DMS114 treated with DMSO at 0.1 percent for 48 hours (cell line): ENCODE measurements at regions not wholly inside any gene's neighbourhood (a gene's known extent, or its start where the extent isn't known, plus 50 kb on each side); places are given as distances from the start of the nearest gene placed in this dataset.
"Not testable (repeated sequence)": the region's sequence is repeated elsewhere in the genome, so short reads cannot be mapped to it uniquely, and the experiment has no call there.

ENCODE experiments used
- DNase-seq: peaks from one replicate; lab custom pipeline; 2025; ENCODE audit not compliant: unreplicated experiment; lab: John Stamatoyannopoulos, UW

DNA sequence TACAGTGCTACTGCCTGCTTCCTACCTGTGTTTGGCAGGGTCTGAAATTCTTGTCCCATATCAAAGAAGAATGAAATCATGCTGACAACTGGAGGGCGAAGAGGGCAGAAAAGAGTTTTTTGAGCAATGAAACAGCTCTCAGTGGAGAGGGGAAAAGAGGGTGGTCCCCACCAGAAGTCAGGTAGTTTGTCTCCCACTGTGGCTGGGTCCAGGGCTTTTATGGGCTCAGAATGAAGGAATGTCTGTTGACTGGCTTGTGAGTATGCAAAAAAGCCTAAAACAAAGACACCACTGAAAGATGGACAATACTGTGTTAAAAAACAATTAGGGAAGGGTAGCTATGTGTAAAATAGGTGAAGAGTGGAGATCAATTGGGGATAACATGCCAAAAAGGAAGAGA is 115.0 kb downstream of the ADAM29 start:
- no peak for DNase-seq

DNA sequence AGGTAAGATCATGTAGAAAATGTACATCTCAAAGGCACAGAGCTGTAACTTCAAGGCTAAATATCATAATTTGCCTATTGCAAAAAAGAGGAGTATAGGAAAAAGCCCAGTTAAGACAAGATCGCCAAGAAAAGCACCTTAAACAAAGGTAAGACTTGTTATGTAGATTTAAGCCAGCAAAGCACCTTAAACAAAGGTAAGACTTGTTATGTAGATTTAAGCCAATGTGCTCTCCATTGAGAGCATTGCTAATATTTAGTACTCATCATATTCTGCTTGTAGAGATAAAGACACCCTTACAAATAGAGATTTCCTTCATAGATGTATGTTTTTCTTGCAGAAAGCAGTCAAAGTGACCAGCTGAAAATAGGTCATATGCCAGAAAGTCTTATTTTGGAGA is 115.8 kb downstream of the ADAM29 start:
- DNase-seq, result no peak

DNA sequence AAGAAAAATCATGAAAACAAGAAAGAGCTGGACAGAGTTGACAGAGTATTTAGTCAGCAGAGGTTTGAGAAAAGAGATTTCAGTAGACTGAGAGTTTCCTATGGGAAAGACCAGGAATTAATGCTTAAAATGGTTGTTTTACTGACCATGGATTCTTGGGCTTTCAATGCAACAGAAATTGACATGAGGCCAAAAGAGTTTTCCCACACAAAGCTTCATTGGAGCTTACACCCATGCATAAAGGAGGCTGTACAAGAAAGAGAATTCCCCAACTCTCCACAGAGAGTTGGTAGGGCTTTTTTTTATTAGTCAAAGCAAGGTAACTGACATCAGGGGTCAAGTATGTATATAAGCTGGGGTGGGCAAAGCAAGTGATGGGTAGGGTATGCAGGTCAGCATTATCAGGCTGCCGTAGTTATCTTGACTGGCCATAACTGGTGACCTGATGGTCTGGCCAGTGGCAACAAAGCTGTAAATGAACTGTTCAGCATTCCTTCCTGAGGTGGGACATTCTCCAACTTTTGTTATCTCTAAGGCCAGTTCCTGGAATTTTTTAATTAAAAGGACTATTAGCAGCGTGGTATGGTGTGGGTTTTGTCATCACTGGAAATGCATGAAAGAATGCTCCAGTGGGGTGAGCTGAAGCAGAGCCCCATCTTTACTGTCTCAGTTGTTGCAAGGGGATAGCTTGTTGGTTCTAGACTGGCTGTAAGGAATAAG is 117.0 kb downstream of the ADAM29 start:
- no peak for DNase-seq

DNA sequence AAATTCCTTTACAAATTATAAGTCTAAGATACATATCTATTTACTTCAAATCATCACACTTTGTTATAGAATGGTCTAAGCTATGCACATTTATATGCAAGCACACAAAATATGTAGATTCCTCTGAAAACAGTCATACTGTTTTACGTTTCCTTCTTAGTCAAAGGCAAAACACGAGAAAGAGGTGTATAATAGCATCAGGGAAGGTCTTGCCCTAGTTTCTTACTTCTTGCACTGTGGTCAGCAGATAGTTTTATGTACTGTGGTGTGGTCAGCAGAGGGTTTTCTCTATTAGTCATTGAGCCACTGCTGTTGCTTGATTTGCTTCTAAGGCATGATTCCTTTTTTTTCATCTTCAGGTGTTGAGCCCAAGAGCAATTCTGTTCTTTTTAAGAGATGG is 117.7 kb downstream of the ADAM29 start:
- DNase-seq, result no peak

DNA sequence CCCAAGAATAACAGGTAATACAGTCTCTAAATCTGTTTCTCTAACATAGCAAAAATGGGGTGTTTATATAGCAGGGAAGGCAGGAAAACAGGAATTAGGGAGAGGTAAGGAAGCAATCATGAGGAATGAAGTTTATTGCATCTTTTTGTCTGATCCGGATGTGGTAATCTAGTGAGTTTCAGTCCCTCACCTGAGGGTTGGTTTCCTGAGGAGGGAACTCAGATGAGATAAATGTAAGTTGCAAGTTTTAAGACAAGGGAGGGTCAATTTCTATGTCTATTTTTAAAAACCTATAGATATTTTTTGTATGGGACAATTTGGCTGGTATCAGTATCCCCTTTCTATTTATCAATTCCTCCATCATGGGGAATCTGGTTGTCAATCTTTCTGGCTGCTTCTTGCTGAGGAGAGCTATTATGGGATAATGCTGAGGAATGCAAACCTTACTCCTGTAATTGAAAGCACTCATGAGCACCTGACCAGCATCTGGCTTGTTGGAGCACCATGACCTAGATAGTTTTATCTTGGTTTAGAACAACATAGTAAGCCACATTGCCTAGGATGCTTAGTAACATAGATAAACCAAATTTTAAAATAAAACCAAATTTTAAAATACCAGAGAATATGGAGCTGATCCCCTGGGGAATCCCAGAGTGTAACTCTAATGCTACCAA is 130.1 kb downstream of the ADAM29 start:
- DNase-seq, result no peak

DNA sequence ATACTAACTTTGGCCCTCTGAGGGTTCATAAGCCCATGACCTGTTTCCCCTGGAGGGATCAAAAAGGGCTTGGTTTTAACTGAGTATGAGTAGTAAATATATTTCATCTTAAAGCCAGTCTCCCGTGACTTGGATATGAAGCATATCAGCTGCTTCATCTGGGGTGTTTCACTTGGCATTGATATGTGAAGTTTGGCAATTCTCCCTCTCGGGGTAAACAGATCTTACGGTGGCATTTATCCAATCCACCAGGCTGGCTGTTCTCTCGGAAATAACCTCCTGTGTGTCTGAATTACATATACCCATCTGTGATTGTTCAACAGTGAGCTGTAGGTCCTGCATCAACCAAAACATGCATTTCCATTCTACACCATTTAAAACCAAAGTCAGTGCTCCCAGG is 130.7 kb downstream of the ADAM29 start:
- no peak for DNase-seq

DNA sequence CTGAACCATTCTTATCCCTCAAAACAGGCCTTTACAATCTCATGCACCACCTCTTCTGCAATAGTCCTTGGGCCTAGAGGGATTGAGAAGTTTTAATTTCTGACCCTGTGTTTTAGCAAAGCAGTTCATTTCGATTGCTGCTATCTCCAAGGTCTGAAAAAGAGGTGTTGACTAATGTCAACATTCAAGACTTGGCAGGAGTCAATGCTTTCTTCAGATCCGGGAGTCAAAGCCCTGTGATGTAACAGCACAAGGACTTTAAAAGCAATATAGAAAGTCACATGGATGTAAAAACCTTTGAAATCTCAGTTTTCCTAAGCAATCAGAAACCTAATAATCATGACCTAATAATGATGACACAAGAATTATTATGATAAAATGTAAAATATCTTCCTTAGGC is 133.8 kb downstream of the ADAM29 start:
- DNase-seq, result no peak

DNA sequence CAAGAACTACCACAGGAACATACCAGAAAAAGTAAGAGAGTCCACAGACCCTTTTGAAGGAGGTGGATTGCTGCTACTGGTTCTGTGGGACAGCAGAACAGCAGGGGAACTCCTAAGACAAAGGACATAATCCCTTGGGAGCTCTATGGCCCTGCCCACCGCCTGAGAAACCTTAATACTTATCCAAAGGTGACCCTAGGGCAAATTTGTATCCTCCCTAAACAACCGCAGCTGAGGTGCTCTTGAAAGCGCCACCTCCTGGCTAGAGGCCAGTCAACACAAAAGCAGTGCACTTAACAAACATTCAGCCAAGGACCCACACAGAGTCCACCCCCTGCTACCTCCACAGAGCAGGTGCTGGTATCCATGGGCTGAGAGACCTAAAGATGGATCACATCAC is 136.8 kb downstream of the ADAM29 start:
- DNase-seq, result no peak

DNA sequence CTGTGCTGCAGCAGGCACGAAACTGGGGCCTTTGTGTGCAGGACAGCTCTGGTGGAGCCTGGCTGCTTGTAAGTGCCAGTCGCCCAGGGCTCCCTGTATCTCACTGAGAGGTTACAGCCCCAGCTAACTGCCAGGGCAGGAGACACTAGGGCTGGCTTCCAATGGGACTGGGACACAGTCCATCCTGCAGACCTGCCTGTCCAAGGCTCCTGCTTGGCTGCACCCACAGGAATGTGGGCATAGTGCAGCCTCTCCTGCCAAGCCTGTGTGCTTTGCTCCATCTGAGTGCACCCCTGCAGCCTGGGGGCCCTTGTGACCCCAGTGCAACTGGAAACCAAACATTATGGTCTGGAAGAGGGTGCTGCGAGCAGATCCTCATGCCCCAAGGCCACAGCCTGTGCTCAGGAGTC is 144.0 kb downstream of the ADAM29 start:
- DNase-seq, result no peak

DNA sequence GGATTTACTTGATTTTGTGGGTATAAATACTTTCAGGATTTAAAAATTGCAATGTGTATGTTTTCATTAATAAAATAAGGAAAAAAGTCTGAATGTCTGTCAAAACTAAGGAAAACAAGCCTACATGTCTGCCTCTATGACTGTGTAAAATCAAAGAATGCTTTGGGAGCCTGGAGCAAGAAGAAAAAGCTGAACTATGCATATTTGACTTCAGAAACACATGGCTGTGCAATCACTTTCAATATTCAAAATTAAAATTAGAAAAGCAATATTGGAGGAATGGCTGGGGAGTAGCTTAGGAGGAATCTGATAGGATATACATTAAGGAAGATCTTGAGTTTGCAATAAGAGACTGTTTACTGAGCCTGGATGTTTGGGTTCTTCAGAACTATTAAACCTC is 147.1 kb downstream of the ADAM29 start:
- DNase-seq, result no peak

DNA sequence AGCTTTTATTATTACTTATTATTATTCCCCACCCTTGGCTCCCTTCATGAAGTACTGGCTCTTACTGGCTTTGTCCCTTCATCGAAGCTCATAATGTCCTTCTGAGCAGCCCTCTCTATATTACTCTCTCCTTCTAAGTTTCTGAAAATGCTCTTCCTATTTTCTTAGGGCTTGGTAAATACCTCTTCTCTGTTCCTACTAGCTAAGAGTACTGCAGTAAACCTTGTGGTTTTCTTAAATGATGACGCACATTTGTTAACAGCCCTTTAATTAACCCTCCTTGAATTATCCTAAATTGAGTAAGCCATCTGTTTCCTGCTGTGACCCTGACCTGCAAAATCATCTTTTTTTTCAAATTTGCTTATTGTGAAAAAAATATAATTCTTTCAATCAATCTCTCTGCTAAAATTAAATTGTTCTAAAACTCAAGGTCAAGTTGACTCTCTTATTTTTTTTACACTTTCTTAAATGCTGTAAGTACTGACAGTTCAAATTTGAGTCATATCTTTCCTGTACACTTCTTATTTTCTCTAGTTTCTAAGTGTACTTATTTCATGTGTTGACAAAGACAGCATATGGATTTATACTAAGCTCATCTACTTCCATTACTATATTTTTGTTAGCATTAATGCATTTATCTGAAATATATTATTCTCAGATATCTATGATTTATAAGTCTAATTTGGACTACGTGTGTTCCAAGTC is 148.9 kb downstream of the ADAM29 start:
- no peak for DNase-seq

DNA sequence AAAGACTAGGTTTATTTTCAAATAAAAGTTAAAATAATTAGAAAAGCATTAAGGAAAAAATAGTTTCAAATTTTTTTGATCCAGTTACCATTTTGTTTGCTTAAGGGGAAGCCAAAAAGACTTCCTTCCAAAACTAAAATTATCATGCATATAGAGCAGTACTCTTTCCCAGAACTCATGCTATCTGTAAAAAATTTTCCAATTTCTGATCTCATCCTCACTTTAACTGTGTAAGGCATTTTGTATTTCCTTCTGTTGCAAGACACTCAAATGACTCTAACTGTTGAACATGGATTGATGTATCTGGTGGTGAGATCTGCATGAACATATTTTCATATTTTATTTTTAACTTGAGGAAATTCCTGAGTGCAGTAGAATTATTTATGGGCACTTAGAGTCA is 150.1 kb downstream of the ADAM29 start:
- no peak for DNase-seq

DNA sequence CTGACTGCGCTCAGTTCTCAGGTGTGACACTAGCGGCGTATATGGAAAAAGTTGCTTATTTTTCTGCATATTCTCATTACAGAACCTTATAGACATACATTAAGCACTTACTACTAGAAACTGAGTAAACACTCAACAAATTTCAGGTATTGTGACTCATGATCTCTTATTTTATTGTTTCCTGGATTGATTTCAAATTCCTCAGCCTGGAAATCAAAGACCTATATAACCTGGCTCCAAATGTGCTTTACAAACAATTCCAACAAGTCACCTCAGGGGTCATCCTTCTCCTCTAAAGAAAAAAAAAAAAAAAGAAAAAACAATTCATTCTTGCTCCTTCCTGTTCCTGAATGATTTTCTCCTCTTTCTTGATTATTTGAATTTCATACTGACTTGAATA is 152.3 kb downstream of the ADAM29 start:
- DNase-seq, result no peak

DNA sequence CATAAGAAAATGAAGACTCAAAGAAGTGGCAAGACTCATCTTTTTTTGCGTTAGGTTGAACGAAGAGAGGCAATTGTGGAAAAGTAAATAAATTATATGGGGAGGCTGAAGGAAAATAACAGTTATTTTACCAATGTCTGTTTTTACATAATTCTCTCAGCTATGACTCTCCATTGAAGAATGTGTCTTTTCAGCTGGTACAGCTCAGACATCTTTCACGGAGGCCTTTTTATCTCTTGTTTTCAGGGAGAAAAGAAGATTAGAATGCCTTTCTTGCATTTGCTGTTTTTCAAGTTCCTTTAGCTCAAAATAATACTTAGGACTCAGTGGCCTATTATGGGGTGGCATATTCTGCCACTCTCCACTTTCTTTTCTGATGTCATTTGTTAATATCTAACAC is 153.0 kb downstream of the ADAM29 start:
- no peak for DNase-seq

DNA sequence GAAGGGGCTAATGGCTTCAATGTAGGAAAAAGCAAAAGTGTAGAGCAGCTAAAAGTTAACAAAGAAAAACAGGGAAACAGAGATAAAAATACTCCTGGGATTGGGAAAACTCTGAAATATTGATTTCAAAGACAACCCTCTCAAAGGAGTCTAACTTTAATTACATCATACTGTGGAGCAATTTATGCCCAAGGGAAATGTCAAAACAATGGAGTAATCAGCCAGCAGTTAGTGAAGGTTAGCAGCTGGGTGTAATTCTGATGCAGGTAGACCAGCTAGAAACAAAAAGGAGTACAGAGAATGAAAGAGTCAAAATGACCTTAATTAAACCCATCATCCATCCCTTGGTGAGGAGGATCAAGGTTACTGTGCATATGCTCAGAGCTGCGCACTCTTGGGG is 169.0 kb downstream of the ADAM29 start:
- no peak for DNase-seq

DNA sequence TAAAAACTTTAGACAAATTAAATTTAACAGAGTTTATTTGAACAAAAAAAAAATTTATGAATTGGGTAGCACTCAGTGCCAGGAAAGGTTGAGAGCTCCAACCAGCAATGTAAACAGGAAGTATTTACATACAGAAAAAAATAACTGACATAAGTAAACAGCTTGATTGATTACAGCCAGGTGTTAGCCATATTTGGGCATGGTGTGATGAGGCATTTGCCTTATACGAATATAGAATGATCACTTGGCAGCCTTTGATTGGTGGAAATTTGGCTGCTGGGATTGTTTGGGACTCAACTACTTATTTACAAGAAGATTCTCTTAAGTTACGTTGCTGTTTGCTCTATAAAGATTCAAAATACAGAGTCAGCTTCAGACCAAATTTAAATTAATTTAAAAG is 172.0 kb downstream of the ADAM29 start:
- DNase-seq, result no peak

DNA sequence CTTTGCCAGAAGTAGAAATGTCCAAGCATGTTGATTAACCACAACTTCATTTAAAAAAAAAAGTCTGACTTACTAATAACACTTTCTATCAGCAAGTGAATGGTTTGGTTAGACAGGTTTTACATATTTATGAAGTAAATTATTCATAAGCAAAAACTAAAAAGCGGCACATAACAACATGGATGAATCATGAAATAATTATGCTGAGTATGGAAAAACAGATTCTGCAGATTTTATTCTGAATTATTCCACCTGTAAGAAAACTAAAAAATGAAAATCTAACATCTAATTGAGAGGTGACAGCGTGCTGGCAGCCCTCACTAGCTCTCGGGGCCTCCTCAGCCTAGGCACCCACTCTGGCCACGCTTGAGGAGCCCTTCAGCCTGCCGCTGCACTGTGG is 173.5 kb downstream of the ADAM29 start:
- DNase-seq, result no peak

DNA sequence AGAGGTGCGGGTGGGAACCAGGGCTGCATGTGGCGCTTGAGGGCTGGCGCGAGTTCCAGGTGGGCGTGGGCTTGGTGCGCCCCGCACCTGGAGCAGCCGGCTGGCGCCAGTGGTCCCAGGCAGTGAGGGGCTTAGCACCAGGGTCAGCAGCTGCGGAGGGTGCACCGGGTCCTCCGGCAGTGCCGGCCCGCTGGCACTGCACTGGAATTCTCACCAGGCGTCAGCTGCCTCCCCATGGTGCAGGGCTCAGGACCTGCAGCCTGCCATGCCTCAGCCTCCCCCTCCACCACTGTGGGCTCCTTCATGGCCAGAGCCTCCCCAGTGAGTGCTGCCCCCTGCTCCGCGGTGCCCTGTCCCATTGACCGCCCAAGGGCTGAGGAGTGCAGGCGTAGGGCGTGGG is 174.0 kb downstream of the ADAM29 start:
- DNase-seq, result no peak

DNA sequence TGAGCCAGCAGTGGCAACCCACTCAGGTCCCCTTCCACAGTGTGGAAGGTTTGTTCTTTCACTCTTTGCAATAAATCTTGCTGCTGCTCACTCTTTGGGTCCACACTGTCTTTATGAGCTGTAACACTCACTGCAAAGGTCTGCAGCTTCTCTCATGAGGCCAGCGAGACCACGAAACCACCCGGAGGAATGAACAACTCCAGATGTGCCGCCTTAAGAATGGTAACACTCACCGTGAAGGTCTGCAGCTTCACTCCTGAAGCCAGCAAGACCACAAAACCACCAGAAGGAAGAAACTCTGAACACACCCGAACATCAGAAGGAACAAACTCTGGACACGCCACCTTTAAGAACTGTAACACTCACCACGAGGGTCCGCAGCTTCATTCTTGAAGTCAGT is 174.9 kb downstream of the ADAM29 start:
- DNase-seq, result not testable (repeated sequence)

DNA sequence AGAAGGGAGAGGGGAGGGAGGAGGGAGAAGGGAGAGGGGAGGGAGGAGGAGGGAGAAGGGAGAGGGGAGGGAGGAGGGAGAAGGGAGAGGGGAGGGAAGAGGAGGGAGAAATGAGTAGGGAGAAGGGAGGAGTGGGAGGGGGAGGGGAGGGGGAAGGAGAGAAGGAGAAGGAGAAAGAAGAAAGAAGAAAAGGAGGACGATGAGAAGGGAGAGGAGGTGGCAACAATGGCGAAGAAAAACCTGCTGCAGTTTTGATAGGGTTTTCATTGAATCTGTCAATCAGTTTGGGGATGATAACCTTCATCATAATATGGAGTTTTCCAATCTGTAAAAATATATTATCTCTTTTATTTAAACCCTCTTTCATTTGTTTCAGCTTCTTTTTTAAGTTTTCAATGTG is 185.2 kb downstream of the ADAM29 start:
- no peak for DNase-seq

DNA sequence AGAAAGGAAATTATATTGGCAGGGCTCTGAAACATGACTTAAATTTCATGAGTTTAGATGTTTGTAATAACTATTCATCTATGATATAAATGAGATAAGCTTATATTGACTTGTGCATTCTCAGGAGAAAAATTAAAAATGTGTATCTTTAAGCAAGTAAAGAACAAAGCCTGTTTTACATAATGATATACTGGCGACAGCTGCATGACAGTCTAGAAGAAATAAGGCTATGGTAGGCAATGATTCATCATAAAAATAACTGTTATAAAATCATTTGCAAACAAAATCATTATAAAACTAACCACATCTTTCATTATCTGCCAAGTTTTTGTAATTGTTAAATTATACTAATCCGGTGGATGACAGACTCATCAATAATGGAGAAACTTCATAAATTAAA is 188.1 kb downstream of the ADAM29 start:
- no peak for DNase-seq

DNA sequence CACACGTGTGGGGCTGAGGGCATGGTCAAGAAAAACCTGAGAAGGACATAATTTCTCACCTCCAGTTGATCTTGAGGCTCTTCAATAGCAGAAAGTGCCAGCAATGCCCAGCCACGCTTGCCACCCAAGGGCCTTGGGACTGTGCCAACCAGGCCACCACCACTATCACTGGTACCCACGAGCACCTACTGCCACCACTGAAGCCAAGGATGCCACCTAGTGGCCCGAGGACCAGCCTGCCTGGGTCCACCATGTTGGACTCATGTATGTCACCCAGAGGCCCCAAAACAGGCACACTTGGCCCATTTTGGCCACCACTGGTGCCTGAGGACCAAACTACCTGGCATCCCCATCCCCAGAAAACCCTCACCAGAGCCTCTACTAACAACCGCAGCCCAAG is 191.8 kb downstream of the ADAM29 start:
- no peak for DNase-seq
